HG02840 (cell line): ENCODE measurements at regions not wholly inside any gene's neighbourhood (a gene's known extent, or its start where the extent isn't known, plus 50 kb on each side); places are given as distances from the start of the nearest gene placed in this dataset.

Source experiments
- ATAC-seq: cut with Tn5 transposase; IDR thresholded peaks from one replicate; pipeline ENCODE4 v1.9.1; 2021; ENCODE audit warnings: mild to moderate bottlenecking, moderate library complexity, moderate number of reproducible peaks; ENCODE audit not compliant: unreplicated experiment, low FRiP score

DNA sequence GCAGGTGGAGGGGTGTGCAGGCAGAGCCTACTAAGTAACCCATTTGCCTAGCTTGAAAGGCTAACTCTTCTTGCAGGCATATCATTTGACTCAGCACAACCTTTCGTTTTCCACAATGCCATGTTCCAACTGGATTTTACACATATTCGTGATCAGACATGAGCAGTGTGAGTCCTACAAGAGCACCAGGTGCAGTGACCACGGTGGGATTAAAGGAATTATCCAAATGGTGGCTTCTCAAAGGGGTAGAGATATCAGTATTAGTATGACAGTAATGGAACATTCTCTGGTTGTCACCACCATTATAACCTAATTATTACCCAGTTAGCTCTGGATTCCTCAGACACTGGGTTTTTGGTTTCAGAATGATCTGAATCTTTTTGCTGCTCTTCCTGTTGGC, 323.5 kb downstream of the LMO4 start:
- ATAC-seq = no peak

DNA sequence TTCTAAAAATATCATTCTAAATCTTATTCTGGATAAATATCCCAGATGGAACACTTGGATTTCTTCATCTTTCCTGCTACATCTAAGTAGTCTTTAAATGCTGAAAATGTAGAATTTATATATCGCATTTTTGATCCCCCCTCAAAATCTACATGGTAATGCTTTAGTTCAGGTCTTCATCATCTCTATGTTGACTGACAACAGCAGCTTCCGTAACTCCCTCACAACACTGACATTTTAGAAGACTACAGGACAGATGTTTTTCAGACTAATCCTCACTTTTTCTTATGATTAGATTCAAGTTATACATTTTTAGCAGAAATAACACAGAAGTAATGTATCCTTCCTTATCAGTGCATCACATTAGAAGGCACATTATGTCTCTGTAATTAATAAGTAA, 336.5 kb downstream of the LMO4 start:
- no peak for ATAC-seq

DNA sequence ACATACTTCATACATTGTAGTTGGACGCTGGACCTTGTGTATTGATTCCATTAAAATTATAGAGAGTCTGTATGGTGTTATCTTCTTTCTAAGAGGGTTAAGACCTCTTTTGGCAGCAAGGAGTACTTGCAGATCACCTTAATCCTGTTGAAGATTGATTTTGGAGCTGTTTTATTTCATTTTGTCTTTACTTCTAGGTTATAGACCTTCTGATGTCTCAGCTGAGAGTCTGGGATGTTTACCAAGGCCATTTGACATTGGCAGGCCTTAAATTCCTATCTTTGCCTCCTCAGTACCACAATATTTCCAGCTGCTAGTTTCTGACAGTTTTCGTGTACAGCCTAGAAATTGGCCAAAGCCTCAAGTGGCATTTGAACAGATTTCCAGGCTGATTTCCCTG, 338.0 kb downstream of the LMO4 start:
- ATAC-seq = no peak

DNA sequence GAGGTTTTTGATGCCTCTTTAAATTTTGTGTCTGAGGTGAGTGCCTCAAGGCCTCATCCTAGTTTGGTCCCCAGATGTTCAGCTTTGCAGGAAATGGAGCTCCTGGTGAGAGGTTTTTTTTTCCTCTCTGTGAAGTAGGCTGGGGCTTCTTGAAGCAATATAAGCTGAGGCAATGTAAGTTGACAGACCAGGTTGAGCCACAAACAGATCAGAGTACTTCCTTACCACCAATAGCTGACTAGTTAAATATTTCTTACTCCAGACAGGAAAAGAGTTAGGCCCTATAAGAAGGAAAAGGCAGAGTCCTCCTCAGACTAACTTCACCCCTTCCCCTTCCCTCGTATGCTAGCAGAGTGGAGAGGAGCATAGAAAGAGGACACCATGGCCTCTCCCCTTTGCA, 341.0 kb downstream of the LMO4 start:
- ATAC-seq = no peak

DNA sequence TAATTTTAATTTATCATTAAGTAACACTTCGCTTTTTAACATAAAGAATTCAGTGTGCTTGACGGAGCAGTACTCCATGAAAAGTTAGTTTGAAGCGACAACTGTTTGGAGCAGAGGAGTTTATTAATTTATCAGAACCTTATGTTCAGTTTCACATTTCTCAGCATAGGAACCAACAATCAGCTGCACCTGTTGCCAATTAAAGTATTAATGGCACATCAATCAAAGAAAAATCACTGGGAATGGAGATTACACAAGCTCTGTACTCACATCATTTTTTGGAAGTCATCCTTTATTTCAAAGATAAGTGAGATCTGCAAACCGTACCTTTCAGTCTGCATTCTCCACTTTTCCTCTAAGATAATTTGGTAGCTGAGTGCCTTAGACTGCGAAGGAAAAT, 344.6 kb downstream of the LMO4 start:
- no peak for ATAC-seq

DNA sequence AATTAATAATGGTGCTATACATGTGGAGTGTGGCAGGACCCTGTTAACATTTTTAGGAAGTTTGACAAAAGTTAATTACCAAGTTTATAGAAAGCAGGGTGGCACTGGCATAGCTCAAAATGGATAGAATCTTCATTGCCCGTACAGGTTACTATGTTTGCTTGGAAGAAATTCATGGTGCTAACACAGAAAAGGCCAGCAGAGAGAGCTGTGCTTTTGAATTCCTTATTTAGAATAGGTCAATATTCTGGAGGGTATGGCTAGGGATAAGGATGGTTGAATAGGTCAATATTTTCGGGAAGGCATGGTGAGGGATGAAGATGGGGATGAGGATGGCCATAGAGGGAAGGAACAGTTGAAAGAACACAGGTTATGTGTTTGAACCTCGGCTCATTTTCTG, 345.1 kb downstream of the LMO4 start:
- ATAC-seq = no peak

DNA sequence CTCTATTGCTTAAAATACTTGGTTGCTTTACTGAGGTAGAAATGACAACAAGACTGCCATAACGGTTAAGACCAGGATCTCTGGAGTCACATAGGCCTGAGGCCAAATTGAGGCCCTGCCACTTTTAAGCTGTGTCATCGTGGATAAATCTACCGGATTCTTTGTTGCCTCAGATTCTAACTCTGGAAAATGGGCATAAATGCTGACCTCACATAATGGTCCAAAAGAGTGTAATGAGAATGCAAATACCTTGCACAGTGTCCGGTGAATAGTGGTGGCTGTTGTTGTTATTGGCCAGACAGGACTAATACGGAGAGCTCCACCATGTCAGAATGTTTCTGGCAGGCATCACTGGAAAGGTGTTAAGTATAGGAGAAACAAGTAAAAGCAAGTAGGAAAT, 346.1 kb downstream of the LMO4 start:
- no peak for ATAC-seq

DNA sequence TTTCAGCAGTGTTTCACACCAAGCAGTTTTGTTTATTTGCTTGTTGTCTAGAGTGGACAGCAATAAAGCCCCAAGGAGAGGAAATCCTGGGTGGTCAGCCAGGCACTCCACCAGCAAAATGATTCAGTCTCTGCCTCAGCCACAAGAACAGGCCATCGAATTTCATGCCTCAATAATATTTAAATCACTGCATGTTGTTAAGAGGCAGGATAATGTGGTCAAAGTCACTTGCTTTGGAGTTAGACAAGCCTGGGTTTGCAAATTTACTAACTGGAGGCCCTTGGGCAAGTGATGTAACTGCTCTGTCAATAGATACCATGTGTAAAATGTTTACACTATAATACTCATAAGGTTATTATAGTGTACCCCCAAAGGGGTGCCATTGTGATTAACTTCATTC, 349.6 kb downstream of the LMO4 start:
- no peak for ATAC-seq

DNA sequence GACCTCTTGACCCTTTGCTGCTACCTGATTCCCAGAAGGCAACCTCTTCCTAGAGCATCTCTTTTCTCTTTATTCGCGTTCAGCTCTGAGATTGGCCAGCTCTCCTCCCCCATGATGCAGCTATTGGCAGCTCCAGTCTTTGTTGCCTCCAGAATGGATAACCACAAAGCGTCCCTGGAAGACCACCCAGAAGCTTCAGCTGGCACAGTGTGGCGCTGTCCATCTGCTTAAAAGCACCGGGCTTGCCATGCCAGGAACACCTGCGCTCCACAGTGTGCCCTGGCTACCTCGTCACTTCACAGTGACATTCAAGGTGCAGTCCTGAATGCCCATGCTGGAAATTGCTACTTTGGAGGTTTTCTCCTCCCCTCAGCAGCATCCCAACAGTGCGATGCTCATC, 353.9 kb downstream of the LMO4 start:
- no peak for ATAC-seq

DNA sequence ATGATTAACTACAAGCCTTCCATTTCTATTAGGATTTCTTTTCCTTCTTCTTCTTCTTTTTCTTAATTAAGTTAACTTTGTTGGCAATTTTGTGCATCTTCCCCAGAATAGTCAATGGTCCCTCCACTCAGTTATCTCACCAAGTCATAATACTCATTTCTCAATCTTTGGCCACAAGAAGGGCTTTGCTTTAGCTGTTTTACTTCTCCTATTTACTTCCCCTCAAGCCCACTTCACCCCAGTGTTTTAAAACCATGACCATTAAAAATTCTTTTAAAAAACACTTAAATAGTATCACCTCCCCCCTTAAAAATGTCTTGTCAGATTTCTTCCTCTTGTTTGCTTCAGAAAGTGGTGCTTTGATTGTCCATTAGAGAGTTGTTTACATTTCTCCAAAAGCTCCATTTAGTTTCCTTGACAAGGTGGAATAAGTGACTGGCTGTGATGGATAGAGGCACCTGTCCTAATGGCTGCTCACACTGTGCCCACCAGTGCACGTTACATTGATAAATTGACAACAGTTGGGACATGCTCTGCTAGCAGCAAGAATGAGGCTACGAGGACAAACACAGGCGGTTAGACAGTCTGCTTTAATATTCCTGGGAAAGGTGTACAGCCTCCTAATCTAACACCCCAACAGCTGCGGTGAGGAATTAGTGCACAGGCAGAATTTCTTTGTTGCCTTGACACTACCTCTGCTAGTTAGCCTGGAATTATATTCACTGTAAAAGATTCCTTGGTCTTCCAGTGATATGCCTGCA, 354.7 kb downstream of the LMO4 start:
- ATAC-seq = no peak

DNA sequence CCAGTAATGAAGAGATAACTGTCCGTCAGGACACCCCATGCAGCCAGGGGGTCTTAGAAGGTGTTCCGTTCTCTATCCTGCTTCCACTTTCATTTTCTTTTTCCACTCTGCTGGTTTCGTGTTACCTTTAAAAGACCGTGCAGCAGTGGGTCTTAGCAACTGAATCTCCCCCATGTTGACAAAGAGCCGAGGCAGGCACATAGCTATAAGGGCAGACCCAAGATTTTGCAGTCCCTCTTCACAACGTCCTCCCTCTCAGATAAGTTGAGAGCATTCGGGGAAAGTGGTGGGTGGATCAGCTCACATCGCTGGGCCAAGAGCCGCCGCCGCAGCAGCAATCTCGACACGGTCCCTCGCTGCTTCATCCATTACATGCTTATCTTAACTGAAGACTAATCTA, 355.5 kb downstream of the LMO4 start:
- no peak for ATAC-seq

DNA sequence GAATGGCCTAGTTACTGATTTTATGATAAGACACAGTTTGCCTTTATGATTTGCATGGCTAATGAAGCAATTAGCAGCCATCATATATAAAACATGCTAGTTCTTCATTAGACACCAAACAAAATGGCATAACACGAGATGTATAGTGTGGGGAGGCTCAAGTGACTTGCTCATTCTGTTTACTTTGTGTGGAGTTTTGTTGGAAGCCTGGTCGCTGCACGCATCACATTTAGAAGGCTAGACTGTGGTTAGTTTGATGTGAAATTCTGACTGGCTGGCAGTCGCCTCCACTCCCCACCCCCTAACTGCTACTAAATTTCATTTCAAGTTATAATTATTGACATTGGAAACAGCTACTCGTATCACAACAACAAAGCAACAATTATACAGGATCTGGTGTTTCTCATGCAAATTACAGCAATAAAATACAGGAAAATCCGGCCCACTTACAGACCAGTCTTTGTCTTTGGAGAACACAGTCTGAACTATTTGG, 356.1 kb downstream of the LMO4 start:
- ATAC-seq = no peak

DNA sequence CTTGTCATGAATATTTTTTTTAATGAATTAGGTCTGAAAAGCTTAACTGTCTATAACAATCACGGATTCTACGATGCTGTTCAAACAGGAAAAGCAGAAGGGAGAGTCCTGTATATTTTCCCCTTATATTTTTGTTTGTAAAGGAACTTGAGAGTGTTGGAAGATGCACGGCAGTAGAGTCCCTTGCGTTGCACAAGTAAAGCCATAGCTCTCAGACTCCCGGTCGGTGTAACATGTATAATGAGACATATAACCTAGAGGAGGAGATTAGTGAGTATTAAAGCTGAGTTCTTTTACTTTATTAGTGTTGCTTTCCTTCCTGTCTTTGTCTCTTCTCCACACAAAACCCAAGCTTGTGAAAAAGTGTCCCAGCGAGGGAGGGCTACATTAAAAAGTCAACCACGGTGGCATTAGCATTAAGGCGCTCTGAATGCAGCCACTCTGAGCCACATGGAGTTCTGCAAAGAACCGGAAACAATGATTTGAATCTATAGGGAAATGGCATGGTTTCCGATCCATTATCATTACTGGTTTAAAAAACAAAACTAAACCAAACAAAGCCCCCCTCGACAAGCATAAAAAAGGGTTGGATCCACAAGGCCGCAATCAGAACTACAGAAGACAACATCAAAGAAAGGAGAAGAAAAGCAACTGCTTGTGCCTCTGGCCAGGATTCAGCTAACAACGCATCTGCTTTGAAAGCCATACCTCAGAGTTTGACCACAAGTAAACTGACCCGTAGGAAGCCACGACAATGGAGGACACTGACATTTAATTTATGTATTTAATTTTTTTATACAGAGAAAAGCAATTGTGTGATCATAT, 356.8 kb downstream of the LMO4 start:
- ATAC-seq = no peak

DNA sequence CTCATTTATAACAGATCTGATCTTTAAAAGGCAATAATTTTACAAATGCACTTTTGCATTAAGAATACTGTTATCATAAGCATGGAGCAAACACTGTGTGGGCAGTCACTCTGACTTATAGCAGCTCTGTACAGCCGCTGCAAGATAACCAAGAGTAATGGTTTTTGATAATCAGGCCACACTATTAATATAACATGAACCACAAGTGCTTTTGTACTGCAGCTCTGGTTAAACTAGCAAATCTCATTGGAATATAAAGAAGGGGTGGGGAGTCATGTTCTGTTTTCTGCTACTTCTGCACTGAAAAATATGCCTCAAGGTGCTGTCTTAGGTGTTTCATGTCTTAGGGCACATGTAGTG, 357.4 kb downstream of the LMO4 start:
- ATAC-seq = no peak

DNA sequence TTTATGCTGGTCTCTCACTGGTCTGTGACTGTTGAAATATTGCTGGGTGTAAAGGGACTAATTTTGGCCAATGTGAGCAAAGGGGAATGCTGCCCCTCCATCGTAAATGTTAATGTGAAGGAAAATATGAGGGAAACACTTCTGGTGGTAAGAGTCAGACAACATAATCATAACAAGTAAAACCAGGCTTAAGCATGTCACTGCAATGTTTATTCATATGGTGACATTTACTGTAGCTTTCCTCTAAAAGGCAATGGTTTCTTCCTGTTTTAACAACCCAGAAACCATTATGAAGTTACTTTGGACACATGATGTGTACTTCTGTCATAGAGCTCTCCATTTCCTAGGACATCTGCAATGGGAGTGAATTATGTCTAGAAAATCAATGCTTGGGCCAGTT, 358.0 kb downstream of the LMO4 start:
- no peak for ATAC-seq

DNA sequence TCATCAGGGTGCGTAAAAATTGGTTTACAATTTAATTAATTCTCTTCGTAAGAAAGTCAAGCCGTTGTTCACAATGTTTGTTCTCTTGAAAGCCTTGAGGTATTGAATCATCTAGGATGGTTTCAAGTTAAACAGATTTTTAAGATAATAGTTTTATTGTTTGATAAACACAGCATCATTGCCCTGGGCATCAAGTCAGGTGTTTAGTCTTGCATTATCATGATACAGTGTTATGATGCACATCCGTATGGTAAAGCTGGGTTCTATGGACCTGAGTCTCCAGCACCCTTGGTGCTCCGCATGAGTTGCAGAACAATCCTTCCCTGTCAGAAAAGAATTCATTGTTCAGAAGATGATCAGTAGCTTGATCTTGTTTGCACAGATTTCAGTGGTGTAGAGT, 359.5 kb downstream of the LMO4 start:
- ATAC-seq = no peak

DNA sequence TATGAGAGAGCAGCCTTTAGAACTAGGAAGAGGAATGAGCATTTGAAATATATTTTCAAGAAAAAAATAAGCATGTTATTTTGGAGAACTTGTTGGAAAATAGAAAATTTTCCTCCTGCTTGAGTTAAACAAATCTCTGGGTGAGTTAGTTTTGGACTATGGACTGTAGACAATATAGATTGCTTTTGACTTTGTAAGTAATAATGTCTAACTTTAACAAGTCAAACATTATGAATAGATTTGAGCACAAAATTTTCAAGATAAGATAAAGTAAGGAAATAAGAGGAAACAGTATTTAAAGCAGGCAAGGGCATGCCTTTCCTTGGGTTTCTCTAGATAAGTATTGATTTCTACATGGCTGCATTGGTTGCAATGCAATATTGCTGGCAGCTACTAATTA, 360.8 kb downstream of the LMO4 start:
- no peak for ATAC-seq

DNA sequence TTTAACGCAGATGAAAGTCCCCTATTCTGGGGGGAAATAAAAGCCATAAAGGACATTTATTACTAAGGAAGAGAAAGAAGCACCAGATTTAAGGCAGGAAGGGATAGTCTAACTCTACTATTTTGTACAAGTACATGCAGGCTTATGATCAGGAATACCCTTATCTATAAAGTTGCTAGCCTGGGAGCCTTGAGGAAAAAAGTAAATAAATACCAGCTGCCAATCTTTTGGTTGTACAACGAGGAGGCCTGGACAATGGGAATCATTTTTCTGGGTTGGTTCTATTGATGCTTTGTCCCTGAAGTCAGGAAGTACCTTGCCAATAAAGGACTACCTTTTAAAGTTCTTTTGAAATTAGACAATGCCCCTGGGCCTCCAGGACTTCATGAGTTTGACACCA, 367.8 kb downstream of the LMO4 start:
- no peak for ATAC-seq

DNA sequence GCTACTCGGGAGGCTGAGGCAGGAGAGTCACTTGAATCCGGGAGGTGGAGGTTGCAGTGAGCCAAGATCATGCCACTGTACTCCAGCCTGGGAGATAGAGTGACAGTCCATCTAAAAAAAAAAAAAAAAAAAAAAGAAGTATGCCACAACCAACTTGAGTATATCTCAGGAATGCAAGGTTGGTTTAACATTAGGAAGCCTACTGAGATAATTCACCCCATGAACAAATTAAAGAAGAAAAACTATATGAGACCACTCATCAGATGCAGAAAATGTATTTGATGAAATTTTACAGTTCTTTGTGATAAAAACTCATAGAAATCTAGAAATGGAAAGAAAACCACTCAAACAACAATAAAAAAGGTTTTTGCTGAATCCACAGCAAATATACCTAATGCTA, 373.8 kb downstream of the LMO4 start:
- ATAC-seq = no peak

DNA sequence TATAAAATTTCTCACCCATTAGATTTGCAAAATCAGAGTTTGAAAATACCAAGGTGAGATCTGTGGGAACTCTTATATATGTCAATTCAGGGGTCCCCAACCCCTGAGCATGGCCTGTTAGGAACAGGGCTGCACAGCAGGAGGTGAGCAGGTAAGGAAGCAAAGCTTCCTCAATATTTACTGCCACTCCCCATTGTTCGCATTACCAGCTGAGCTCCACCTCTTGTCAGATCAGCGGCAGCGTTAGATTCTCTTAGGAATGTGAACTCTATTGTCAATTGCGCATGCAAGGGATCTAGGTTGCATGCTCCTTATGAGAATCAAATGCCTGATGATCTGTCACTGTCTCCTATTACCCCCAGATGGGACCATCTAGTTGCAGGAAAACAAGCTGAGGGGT, 376.6 kb downstream of the LMO4 start:
- no peak for ATAC-seq

DNA sequence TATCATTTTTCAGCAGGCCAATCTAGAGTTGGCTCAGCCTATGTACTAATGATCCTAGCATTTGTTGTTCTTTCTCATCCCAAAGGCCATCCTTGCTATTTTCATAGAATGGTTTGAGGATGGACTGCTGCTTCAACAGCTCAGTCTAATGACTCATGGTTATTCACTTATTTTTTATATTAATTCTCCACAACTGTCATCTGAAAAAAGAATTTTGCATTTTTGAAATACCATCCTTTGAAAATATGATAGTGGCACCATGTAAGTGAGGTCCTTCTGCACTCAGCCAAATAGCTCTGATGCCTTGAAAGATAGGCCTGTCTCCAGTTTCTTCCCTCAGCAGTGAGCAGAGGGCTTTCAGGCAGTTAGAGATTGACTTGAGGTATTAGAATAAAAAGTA, 377.5 kb downstream of the LMO4 start:
- no peak for ATAC-seq

DNA sequence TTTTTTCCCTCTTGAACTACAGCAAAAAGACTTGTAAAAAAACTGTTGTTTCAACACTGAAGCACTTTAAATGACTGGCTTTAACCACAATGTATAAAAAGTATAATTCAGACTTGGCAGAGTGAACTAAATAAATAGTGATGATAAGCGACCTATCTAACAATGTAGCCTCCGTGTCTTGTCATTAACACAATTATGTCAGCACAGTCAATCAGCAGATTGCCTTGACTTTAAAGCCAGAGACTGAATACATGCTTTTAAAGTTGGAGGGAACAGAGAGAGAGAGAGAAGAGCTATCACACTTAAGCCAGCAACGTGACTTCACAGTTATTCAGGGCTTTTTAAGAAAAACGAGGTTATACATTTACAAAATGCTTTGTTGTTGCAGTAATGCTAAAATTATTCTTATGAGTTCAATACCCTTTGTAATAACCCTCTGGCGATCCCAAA, 378.1 kb downstream of the LMO4 start:
- ATAC-seq = no peak
